Activated naive CD4-positive, alpha-beta T cell treated with anti-CD3 and anti-CD28 coated beads, Interleukin-2, amount 50 U/mL, for 24 hours (primary cell): ENCODE measurements at regions not wholly inside any gene's neighbourhood (a gene's known extent, or its start where the extent isn't known, plus 50 kb on each side); places are given as distances from the start of the nearest gene placed in this dataset.

Source experiments
- H3K27ac Mint-ChIP-seq: one replicate; pipeline ENCODE4 v1.8.0; 2021; ENCODE audit warnings: mild to moderate bottlenecking, mixed read lengths
- H3K27me3 Mint-ChIP-seq: one replicate; pipeline ENCODE4 v1.8.0; 2021; ENCODE audit warnings: mixed read lengths
- H3K36me3 Mint-ChIP-seq: one replicate; pipeline ENCODE4 v1.8.0; 2021; ENCODE audit warnings: mixed read lengths
- H3K4me1 Mint-ChIP-seq: one replicate; pipeline ENCODE4 v1.8.0; 2021; ENCODE audit warnings: mixed read lengths
- H3K4me3 Mint-ChIP-seq: one replicate; pipeline ENCODE4 v1.8.0; 2021; ENCODE audit warnings: mild to moderate bottlenecking, mixed read lengths
- H3K9me3 Mint-ChIP-seq: one replicate; pipeline ENCODE4 v1.8.0; 2021; ENCODE audit warnings: mixed read lengths

DNA sequence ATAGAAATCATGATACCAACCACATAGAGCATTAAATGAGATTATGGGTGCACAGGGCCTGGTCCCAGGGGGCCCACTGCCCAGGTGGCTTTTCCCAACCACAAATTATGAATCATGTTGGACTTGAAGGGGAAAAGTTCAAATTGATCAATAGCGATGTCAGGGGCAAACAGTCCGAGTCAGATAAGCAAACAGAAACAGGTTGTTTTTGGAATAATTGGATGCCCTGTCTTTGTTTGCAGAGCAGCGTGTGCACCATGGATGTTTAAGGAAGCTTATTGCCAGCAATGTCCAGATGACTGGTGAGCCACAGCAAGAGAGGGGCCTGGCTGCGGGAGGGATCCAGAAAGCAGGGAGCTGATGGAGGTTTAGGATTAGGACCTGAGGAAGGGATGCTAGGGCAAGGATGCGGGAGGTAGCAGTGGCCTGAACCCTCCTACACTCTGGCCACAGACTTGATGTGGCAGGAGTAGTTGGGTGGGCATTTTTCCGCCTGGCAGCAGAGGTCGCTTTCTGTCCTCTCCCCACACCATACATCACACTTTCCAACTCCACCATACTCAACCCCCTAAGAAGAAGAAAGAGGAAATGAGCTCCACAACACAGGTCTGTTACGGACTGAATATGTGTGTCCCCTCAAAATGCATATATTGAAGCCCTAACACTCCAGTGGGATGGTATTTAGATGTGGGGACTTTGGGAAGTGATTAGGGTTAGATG lies 266.4 kb upstream of the RPL38 start:
- Mint-ChIP-seq H3K27me3 (no peaks in the 10 kb centered on the region), H3K9me3 (no peaks in the 10 kb centered on the region), H3K36me3 (no peaks in the 10 kb centered on the region), H3K4me1 (no peaks in the 10 kb centered on the region), H3K27ac (no peak overlapping the region), H3K4me3 (no peak overlapping the region)

DNA sequence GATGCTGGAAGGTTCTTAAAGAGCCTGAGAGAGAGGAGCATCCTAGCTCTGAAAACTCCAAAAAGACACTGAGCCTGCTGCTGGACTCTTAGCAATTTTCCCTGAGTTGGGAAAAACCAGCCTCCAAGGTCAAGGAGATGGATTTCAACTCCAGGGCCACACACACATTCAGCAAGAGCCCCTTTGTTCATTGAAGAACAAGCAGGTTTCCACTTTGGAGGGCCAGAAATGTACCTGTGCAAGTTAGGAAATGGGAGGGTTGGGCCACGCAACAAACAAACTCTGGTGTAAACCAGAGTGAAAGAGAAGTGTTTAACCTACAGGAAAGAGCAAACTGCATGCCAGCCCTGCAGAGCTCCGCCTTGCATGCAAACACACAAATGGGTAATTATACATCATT lies 264.8 kb upstream of the RPL38 start:
- H3K9me3 Mint-ChIP-seq, result no peaks in the 10 kb centered on the region
- no peak overlapping the region for H3K4me3 Mint-ChIP-seq
- no peak overlapping the region for H3K27ac Mint-ChIP-seq
- no peaks in the 10 kb centered on the region for H3K36me3 Mint-ChIP-seq
- no peaks in the 10 kb centered on the region for H3K4me1 Mint-ChIP-seq
- no peaks in the 10 kb centered on the region for H3K27me3 Mint-ChIP-seq

DNA sequence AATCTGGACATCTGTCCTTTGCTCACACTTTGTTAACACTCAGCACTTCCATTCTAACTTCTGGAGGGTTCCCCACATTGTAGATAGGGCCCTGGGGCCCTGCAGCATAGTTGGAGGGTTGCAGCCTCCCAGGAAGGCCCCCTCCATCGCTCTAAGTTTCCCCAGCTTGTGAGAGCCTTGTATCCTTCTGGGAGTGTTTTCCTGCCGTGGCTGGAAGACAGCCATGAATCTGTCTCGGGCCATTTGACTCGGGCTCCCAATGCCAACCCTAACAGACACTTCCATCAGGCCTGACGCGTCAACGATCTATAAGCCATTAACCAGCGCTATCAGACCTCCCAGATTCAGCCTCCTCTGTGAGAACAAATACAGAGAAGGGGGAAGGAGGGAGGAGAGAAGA lies 263.7 kb upstream of the RPL38 start:
- no peak overlapping the region for H3K4me3 Mint-ChIP-seq
- H3K36me3 Mint-ChIP-seq, result no peaks in the 10 kb centered on the region
- H3K9me3 Mint-ChIP-seq, result no peaks in the 10 kb centered on the region
- H3K27ac Mint-ChIP-seq, result no peak overlapping the region
- no peaks in the 10 kb centered on the region for H3K27me3 Mint-ChIP-seq
- no peaks in the 10 kb centered on the region for H3K4me1 Mint-ChIP-seq

DNA sequence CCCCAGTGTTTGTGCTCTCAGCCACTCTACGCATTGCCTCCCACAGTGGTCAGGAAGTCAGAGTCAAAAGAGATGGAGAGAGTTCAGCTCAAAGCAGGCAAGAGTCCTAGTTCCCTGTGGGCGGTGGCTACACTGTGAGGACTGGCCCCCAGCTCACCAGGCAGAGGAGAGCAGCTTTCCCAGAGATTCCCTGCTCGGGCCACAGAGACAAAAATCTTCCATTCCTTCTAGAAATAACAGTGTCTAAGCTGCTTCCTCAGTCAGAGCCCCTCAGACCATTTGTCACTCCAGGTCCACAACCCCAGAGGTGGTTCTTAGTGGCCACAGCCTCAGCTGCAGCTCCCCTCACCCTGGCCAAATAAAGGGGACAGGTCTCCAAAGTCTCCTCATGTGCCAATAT lies 263.0 kb upstream of the RPL38 start:
- no peaks in the 10 kb centered on the region for H3K27me3 Mint-ChIP-seq

DNA sequence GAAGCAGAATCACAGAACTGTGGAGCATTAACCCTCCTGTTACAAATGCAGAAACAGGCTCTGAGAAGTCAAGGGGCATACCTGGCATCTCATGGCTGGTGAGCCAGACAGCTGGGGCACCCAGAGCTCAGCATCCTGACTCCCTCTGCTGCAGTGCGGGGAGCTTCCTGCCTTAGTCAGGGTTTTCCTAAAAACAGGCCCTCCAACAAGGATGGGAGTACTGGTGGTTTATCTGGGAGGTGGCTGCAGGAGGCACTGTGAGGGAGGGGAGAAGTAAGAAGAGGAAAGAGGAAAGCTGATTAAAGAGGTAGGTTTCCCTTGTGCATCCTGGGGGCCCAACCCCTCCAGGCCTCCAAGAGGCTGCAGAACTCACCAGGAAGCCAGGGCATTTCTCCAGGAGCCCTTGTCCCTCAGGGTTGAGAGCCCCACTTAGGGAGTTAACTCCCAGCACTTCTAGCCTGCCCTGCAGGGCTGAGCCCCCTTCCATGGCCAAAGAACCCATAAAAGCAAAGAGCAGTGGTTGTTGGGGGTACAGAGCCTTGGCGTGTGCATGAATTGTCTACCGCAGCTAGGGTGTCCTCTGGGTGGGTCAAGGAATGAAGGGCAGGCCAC lies 261.5 kb upstream of the RPL38 start:
- H3K36me3 Mint-ChIP-seq, result no peaks in the 10 kb centered on the region
- H3K4me1 Mint-ChIP-seq, result no peaks in the 10 kb centered on the region
- H3K27me3 Mint-ChIP-seq, result no peaks in the 10 kb centered on the region
- no peaks in the 10 kb centered on the region for H3K9me3 Mint-ChIP-seq
- no peak overlapping the region for H3K27ac Mint-ChIP-seq
- H3K4me3 Mint-ChIP-seq, result no peak overlapping the region

More for the DNA sequence above, 263.0 kb upstream of the RPL38 start:
- Mint-ChIP-seq H3K9me3 (no peaks in the 10 kb centered on the region), H3K36me3 (no peaks in the 10 kb centered on the region), H3K4me3 (no peak overlapping the region), H3K4me1 (no peaks in the 10 kb centered on the region), H3K27ac (no peak overlapping the region)

DNA sequence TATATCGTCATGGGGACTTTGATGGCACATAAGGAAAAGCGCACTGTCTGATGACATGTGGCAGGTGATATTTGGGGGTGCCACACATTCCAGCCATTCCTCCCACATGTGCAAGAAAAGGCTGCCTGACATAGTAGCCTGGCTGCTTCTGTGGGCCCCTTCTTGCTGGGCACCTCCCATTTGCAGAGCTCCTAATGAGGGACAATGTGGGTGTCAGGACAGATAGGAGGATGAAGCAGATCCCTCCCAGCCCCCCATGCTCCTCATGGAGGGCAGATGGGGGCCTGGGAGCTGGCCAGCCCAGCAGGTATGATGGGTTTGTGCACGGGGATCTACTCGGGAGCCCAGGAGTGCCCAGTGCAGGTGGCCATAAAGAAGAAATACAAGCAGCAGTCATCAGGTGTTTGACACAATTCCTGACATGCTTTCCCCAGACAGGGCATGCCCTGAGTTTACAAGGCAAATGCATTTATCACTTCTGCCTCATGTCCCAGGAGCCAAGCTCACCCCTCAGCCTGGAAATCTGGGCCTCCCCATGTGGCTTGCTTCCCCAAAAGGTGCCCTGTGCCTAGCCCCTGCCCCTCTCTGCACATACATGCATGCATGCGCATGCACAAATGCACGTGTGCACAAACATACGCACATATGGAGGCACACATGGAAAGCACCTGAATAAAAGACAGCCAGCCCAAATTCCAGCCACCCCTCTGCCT lies 260.6 kb upstream of the RPL38 start:
- Mint-ChIP-seq H3K36me3 (no peaks in the 10 kb centered on the region), H3K4me3 (no peak overlapping the region)

DNA sequence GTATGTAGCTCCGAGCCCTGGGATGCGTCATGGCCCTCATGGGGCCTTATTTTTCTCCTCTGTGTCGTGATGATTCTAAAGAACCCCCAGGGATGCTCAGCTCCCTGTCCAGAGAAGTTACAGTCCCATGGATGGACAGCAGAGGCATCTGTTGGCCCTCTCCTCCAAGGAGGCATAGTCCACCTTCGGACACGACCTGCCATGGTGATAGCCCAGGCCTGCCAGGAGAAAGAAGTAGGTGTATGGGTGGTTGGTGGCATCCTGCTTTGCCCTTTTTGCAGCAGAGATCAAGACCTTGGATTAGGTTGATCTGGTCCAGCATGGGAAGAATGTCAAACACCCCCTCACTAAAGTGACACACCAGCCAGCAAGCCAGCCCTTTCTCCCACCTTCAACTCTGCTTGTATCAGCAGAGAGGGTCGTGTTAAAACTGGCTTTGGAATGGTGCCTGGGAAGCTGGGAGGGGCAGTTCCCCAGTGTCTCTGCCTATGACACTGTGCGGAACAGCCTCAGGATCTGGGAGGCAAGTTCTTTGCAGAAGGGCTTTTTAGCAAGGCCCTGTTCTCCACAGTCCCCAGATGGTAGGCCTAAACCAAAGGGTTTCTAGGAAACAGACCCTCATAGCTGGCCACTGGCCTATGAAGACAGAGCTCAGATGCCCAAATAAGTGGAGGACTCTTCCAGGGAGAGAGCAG lies 259.9 kb upstream of the RPL38 start:
- H3K27me3 Mint-ChIP-seq, result no peaks in the 10 kb centered on the region
- H3K9me3 Mint-ChIP-seq, result no peaks in the 10 kb centered on the region
- no peaks in the 10 kb centered on the region for H3K4me1 Mint-ChIP-seq
- H3K36me3 Mint-ChIP-seq, result no peaks in the 10 kb centered on the region
- no peak overlapping the region for H3K4me3 Mint-ChIP-seq
- H3K27ac Mint-ChIP-seq, result no peak overlapping the region

More for the DNA sequence above, 260.6 kb upstream of the RPL38 start:
- no peak overlapping the region for H3K27ac Mint-ChIP-seq
- H3K4me1 Mint-ChIP-seq, result no peaks in the 10 kb centered on the region
- H3K9me3 Mint-ChIP-seq, result no peaks in the 10 kb centered on the region
- H3K27me3 Mint-ChIP-seq, result no peaks in the 10 kb centered on the region

DNA sequence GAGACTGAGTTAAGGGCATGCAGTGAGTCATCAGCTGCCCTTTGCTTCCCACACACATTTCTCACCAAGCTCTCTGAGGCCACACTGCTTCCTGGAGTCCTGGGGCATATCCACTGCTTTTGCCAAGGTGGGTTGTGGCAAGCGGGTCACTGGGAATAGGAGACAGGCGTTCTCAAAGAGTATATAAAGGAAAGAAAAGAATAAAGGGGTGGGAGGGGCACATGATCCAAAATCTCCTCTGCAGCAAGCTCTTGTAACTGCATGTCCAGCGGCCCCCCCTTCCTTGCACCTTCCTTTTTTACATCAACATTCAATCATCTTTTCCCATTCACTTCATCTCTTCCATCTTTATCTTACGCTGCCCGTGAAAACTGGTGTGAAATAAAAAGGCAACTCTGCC lies 259.1 kb upstream of the RPL38 start:
- Mint-ChIP-seq H3K36me3 (no peaks in the 10 kb centered on the region), H3K4me3 (no peak overlapping the region), H3K4me1 (no peaks in the 10 kb centered on the region), H3K27ac (no peak overlapping the region), H3K27me3 (no peaks in the 10 kb centered on the region), H3K9me3 (no peaks in the 10 kb centered on the region)

DNA sequence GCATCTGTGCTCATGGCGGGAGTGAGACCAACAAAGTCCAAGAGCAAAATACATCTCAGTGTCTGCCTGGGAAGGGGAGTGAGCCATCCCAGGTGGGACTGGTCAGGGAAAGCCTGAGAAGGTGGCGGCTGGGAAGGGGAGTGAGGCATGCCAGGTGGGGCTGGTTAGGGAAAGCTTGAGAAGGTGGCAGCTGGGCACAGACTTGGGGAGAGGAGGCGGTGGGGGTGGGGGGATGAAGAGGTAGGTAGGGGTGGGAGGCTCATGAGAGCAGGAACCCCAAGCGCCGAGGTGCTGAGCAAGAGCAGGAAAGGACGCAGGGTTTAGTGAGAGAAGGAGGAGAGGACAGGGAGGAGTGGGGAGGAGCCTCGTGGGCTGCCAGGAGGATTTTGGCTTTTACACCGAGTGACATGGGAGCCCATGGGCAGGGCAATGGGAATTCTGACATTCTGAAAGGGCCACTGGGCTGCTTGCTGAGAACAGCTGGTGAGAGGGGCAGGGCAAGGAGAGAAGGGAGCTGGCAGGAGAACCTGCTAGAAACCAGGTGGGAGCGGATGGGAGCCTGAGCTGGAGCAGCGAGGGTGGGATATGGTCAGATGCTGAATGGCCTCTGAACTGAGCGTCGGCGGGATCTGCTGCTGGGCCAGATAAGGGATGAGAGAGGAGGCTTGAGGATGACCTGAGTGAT lies 256.1 kb upstream of the RPL38 start:
- Mint-ChIP-seq H3K4me3 (no peak overlapping the region), H3K4me1 (no peaks in the 10 kb centered on the region), H3K36me3 (no peaks in the 10 kb centered on the region), H3K9me3 (no peaks in the 10 kb centered on the region), H3K27me3 (peaks cover 1% of the 10 kb centered on the region), H3K27ac (no peak overlapping the region)

DNA sequence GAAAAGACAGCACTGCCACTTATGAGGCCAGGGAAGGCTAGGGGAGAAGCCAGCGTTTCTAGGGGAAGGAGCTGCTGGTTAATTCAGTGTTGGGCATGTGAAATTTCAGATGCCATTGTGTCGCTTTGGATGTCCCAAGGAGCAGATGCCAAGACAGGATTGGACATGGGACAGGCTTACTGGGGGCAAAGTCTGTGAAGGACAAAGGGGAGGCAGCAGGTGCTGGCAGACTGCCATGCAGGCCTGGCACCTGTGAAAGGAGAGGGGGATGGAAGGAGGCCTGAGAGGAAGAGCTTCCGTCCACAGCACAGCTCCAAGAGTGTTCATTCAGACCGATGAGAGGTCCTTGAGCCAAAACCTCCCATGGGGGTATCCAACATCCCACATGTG lies 255.5 kb upstream of the RPL38 start:
- H3K27me3 Mint-ChIP-seq, result peaks cover 1% of the 10 kb centered on the region
- no peaks in the 10 kb centered on the region for H3K36me3 Mint-ChIP-seq
- no peak overlapping the region for H3K4me3 Mint-ChIP-seq
- no peak overlapping the region for H3K27ac Mint-ChIP-seq
- no peaks in the 10 kb centered on the region for H3K4me1 Mint-ChIP-seq
- H3K9me3 Mint-ChIP-seq, result no peaks in the 10 kb centered on the region

DNA sequence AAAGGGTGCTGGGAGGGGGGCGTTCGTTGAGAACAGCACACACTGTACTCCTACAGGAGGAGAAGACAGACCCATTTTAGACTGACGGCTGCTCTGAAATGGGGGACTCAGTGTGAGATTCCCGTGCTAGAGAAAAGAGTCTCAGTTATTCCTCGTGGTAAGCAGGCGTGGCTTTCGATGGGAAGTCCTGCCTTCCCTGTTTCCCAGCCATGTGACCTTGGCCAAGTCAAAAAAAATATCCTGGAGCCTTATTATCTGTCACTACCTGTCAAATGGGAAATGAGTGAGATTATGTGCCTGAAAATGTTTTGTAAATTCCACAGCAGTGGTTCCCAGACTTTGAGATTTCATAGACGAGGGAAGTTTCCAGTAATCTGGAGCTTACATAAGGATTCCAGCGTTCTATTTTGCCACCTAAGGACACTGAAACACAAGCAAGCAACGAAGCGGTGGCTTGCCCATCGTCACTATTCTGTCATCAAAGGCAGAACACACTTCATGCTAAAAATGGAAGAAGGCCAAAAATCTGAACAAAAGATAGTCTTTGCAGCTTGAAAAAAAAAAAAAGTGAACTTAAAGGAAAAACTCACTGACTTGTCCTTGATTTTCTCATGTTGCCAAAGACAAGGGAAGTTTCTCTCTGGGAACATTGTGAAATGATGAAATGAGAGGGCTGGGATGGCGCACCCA lies 253.4 kb upstream of the RPL38 start:
- H3K9me3 Mint-ChIP-seq, result no peaks in the 10 kb centered on the region
- no peaks in the 10 kb centered on the region for H3K4me1 Mint-ChIP-seq
- peaks cover 1% of the 10 kb centered on the region for H3K27me3 Mint-ChIP-seq
- no peaks in the 10 kb centered on the region for H3K36me3 Mint-ChIP-seq
- no peak overlapping the region for H3K27ac Mint-ChIP-seq
- no peak overlapping the region for H3K4me3 Mint-ChIP-seq

DNA sequence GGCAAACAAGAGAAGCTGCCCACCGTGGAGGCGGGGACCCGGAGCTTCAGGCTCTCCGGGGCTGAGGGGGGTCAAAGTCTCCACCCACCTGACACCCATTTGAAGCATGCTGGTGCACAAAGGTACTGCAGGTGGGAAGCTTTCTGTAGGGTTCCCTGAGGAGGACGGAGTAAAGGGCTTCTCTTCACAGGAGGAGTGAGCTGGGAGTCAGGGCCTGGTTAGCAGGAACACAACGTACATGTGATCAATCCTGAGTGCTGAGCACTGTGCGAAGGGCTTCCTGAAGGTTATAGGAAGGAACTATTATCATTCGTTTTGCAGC lies 252.9 kb upstream of the RPL38 start:
- H3K4me1 Mint-ChIP-seq, result no peaks in the 10 kb centered on the region
- no peaks in the 10 kb centered on the region for H3K36me3 Mint-ChIP-seq
- peaks cover 1% of the 10 kb centered on the region for H3K27me3 Mint-ChIP-seq
- H3K9me3 Mint-ChIP-seq, result no peaks in the 10 kb centered on the region
- H3K27ac Mint-ChIP-seq, result no peak overlapping the region
- H3K4me3 Mint-ChIP-seq, result no peak overlapping the region

DNA sequence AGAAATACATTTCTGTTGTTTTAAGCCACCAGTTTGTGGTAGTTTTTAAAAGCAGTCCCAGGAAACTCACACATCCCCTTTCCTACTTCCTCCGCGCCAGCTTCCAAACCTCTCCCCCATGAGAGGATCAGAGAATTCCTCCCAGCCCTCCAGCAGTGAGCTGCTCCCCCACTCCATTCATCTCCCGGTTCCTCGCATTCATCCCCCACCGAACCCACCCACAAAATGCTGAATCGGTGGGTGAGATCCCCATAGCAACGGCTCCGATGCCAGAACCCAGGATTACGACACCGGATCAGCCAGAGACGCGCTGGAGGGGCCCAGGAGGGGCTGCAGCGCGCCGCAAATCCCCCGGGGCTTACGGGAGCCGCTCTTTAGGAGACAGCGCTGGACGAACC lies 251.4 kb upstream of the RPL38 start:
- Mint-ChIP-seq H3K27ac (no peak overlapping the region), H3K4me1 (no peaks in the 10 kb centered on the region), H3K27me3 (peaks cover 1% of the 10 kb centered on the region), H3K4me3 (peak overlapping the region; percentile 1), H3K9me3 (no peaks in the 10 kb centered on the region), H3K36me3 (no peaks in the 10 kb centered on the region)

DNA sequence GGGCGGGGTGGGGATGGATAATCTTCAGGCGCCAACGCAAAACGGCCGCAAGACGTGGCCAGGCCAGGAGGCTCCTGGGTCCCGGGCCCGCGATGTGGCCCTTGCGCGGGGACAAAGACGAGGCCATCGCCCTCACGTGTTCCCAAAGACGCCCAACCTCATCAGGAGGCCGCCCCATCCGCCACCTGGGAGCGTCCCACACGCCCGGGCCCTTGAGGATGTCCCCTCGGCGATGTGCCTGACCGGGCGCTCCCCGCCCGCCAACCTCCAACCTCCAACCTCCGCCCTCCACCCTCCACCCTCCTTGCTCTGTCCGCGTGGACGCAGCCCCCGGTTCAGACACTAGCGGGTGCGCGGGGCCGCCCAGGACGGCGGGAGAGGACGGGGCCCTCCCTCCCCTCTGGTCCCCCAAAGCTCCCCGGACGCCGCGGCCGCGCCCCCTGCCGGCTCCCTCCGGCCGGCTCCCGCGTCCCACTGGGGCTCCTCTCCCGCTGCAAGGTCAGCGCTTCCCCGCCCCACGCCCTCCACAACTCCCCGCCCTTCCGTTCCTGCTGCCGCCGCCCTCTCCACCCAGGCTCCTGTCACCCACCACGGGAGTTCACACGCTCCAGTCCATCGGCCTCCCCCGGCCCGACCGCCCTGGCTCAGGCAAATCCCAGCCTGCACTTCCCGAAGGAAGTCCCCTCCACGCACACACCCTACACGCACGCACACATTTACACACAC lies 250.8 kb upstream of the RPL38 start:
- Mint-ChIP-seq H3K27ac (no peak overlapping the region), H3K9me3 (no peaks in the 10 kb centered on the region), H3K4me1 (no peaks in the 10 kb centered on the region), H3K27me3 (peaks cover 1% of the 10 kb centered on the region), H3K4me3 (no peak overlapping the region), H3K36me3 (no peaks in the 10 kb centered on the region)
